GM20000 (cell line): ENCODE measurements at regions not wholly inside any gene's neighbourhood (a gene's known extent, or its start where the extent isn't known, plus 50 kb on each side); places are given as distances from the start of the nearest gene placed in this dataset.

Source experiments
- DNase-seq: peaks from one replicate; pipeline ENCODE4 v3.0.0; 2012; ENCODE audit warnings: low spot score
- CTCF ChIP-seq: IDR thresholded peaks from 2 replicates; pipeline ENCODE4 v1.5.1; 2012; ENCODE audit warnings: mild to moderate bottlenecking, control low read depth; ENCODE audit errors: extremely low read depth, missing control alignments

GRCh38 chr2:187124529-187124928, 275.6 kb upstream of the ZSWIM2 start:
- no peak for DNase-seq
- TF ChIP-seq CTCF = no peak

- DNase-seq = no peak
Observed at GRCh38 chr2:187118331-187119099, 269.5 kb upstream of the ZSWIM2 start.

GRCh38 chr2:187117483-187117882, 268.5 kb upstream of the ZSWIM2 start:
- no peak for TF ChIP-seq CTCF
- DNase-seq = no peak

More at GRCh38 chr2:187118331-187119099, 269.5 kb upstream of the ZSWIM2 start:
- no peak for TF ChIP-seq CTCF

GRCh38 chr2:187115627-187116026, 266.7 kb upstream of the ZSWIM2 start:
- no peak for TF ChIP-seq CTCF
- DNase-seq = no peak

- no peak for DNase-seq
- TF ChIP-seq CTCF = no peak
Observed at GRCh38 chr2:187107001-187107400, 258.0 kb upstream of the ZSWIM2 start.

- DNase-seq = no peak
- TF ChIP-seq CTCF = no peak
Observed at GRCh38 chr2:187105218-187105617, 256.2 kb upstream of the ZSWIM2 start.

- DNase-seq = no peak
- no peak for TF ChIP-seq CTCF
Observed at GRCh38 chr2:187102381-187102780, 253.4 kb upstream of the ZSWIM2 start.
